Liver (tissue), 8 donors: ENCODE measurements at regions not wholly inside any gene's neighbourhood (a gene's known extent, or its start where the extent isn't known, plus 50 kb on each side); places are given as distances from the start of the nearest gene placed in this dataset.

Experiments used
- DNase-seq: peaks from one replicate; pipeline ENCODE4 v3.0.0-alpha.2; 2017; ENCODE audit warnings: low spot score
- H3K27ac ChIP-seq, 2 donors: one replicate each; pipeline ENCODE4 v1.7.0; 2013; ENCODE audit warnings: inconsistent platforms in 2 of 2, low read length in 2 of 2, control low read depth in 1 of 2, low read depth in 1 of 2, mild to moderate bottlenecking in 1 of 2
- H3K27me3 ChIP-seq, 4 donors: one replicate each; pipeline versions ENCODE4 v1.6.1 to v1.7.0; 2013; ENCODE audit warnings: low read length in 3 of 4, inconsistent platforms in 1 of 4, mild to moderate bottlenecking in 1 of 4, moderate library complexity in 1 of 4; ENCODE audit not compliant: control insufficient read depth in 4 of 4, insufficient read depth in 4 of 4
- H3K36me3 ChIP-seq, 4 donors: one replicate each; pipeline versions ENCODE4 v1.6.1 to v1.7.0; 2013; ENCODE audit warnings: low read length in 3 of 4, mild to moderate bottlenecking in 3 of 4, low read depth in 1 of 4, moderate library complexity in 1 of 4; ENCODE audit not compliant: control insufficient read depth in 4 of 4, insufficient read depth in 3 of 4
- H3K4me1 ChIP-seq, 4 donors: one replicate each; pipeline versions ENCODE4 v1.6.1 to v1.7.0; 2013; ENCODE audit warnings: low read length in 3 of 4, mild to moderate bottlenecking in 3 of 4, moderate library complexity in 1 of 4; ENCODE audit not compliant: control insufficient read depth in 4 of 4, insufficient read depth in 4 of 4
- H3K4me3 ChIP-seq, 3 donors: one replicate each; pipeline versions ENCODE4 v1.6.1 to v1.7.0; 2013; ENCODE audit warnings: low read length in 3 of 3, control low read depth in 1 of 3, low read depth in 1 of 3, mild to moderate bottlenecking in 1 of 3
- H3K9ac ChIP-seq, 2 donors: one replicate each; pipeline ENCODE4 v1.7.0; 2013; ENCODE audit warnings: low read length in 2 of 2, mild to moderate bottlenecking in 2 of 2, moderate library complexity in 2 of 2, control low read depth in 1 of 2, low read depth in 1 of 2
- H3K9me3 ChIP-seq, 4 donors: one replicate each; pipeline versions ENCODE4 v1.6.1 to v1.7.0; 2013; ENCODE audit warnings: low read length in 3 of 4; ENCODE audit not compliant: control insufficient read depth in 4 of 4
- CTCF ChIP-seq: fragments of 150-350 bp; IDR thresholded peaks from 2 replicates; pipeline ENCODE4 v1.5.1; 2017; ENCODE audit warnings: improper control_type of control experiment, low read depth, low read length; ENCODE audit not compliant: missing input control
- FOXA1 ChIP-seq: IDR thresholded peaks from 2 replicates; pipeline ENCODE4 v1.6.1; 2016; ENCODE audit warnings: antibody characterized with exemption
- FOXA2 ChIP-seq: IDR thresholded peaks from 2 replicates; pipeline ENCODE4 v1.6.1; 2016; ENCODE audit warnings: antibody characterized with exemption
- GABPA ChIP-seq, 2 donors: IDR thresholded peaks in 1 of 2; conservative IDR thresholded peaks in 1 of 2; 2 replicates each; pipeline ENCODE4 v1.6.1; 2016; ENCODE audit warnings: antibody characterized with exemption in 2 of 2, mild to moderate bottlenecking in 1 of 2, moderate library complexity in 1 of 2
- HNF4A ChIP-seq, 2 donors: conservative IDR thresholded peaks; 2 replicates each; pipeline ENCODE4 v1.6.1; 2016; ENCODE audit warnings: antibody characterized with exemption in 2 of 2, mild to moderate bottlenecking in 2 of 2
- HNF4G ChIP-seq: IDR thresholded peaks from 2 replicates; pipeline ENCODE4 v1.6.1; 2016; ENCODE audit warnings: antibody characterized with exemption
- JUND ChIP-seq, 2 donors: IDR thresholded peaks; 2 replicates each; pipeline ENCODE4 v1.6.1; 2016; ENCODE audit warnings: antibody characterized with exemption in 2 of 2
- RAD21 ChIP-seq, 2 donors: IDR thresholded peaks; 2 replicates each; pipeline ENCODE4 v1.6.1; 2016; ENCODE audit warnings: antibody characterized with exemption in 2 of 2, mild to moderate bottlenecking in 2 of 2
- REST ChIP-seq: IDR thresholded peaks from 2 replicates; pipeline ENCODE4 v1.6.1; 2016; ENCODE audit warnings: antibody characterized with exemption, mild to moderate bottlenecking
- RXRA ChIP-seq, 2 donors: IDR thresholded peaks; 2 replicates each; pipeline ENCODE4 v1.6.1; 2017 to 2018; ENCODE audit warnings: antibody characterized with exemption in 2 of 2, mild to moderate bottlenecking in 1 of 2
- SP1 ChIP-seq: IDR thresholded peaks from 2 replicates; pipeline ENCODE4 v1.6.1; 2018; ENCODE audit warnings: antibody characterized with exemption, mild to moderate bottlenecking
- TAF1 ChIP-seq: conservative IDR thresholded peaks from 2 replicates; pipeline ENCODE4 v1.6.1; 2016; ENCODE audit warnings: antibody characterized with exemption, mild to moderate bottlenecking
- YY1 ChIP-seq: IDR thresholded peaks from 2 replicates; pipeline ENCODE4 v1.6.1; 2016; ENCODE audit warnings: antibody characterized with exemption, mild to moderate bottlenecking
- WGBS: extraction: QIAGEN DNeasy Blood & Tissue Kit; methylation state at CpG from one replicate; pipeline ENCODE4 v1.1.7; 2013; 5-methylcytosine and 5-hydroxymethylcytosine counted together
- TF ChIP-seq, protein P1 (sequence below): IDR thresholded peaks from 2 replicates; pipeline ENCODE4 v1.6.1; 2016; ENCODE audit warnings: antibody characterized with exemption
- TF ChIP-seq, protein P2 (sequence below): IDR thresholded peaks from 2 replicates; pipeline ENCODE4 v1.6.1; 2016; ENCODE audit warnings: antibody characterized with exemption
- donor health status: healthy.
- donor health status: healthy.
- donor health status: healthy.
- donor health status: healthy.
- donor health status: healthy.

GRCh38 chrX:20547611-20548051, 280.9 kb upstream of the RPS6KA3 start (continued):
- TF ChIP-seq, protein P1, sequence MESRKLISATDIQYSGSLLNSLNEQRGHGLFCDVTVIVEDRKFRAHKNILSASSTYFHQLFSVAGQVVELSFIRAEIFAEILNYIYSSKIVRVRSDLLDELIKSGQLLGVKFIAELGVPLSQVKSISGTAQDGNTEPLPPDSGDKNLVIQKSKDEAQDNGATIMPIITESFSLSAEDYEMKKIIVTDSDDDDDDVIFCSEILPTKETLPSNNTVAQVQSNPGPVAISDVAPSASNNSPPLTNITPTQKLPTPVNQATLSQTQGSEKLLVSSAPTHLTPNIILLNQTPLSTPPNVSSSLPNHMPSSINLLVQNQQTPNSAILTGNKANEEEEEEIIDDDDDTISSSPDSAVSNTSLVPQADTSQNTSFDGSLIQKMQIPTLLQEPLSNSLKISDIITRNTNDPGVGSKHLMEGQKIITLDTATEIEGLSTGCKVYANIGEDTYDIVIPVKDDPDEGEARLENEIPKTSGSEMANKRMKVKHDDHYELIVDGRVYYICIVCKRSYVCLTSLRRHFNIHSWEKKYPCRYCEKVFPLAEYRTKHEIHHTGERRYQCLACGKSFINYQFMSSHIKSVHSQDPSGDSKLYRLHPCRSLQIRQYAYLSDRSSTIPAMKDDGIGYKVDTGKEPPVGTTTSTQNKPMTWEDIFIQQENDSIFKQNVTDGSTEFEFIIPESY = no peak
- TF ChIP-seq HNF4G (peak; percentile 46), HNF4A (conservative IDR thresholded peaks at IDR 0.05) (peak; percentile 66 to 72), JUND (IDR thresholded peaks at IDR 0.05) (peak; percentile 55 to 69), FOXA1 (no peak), FOXA2 (no peak), YY1 (peak; percentile 53)

- Histone ChIP-seq H3K27me3 (no peaks in the 10 kb centered on the region), H3K36me3 (no peaks in the 10 kb centered on the region), H3K27ac (no peak overlapping the region), H3K9me3 (peaks cover 0 to 9% (median 4%) of the 10 kb centered on the region in 4 donors), H3K4me1 (peaks cover 0 to 3% (median 2%) of the 10 kb centered on the region in 4 donors), H3K4me3 (no peak overlapping the region), H3K9ac (no peak overlapping the region)
- TF ChIP-seq, protein P2, sequence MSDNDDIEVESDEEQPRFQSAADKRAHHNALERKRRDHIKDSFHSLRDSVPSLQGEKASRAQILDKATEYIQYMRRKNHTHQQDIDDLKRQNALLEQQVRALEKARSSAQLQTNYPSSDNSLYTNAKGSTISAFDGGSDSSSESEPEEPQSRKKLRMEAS = no peak
- TF ChIP-seq YY1 (no peak), FOXA2 (no peak), RAD21 (IDR thresholded peaks at IDR 0.05) (no peak)
- no peak for DNase-seq
- 67% methylated on average over 3 of the region's 3 CpGs for whole genome bisulfite sequencing
These were observed 278.8 kb upstream of the RPS6KA3 start for GRCh38 chrX:20545538-20545937.

GRCh38 chrX:20542072-20542471, 275.4 kb upstream of the RPS6KA3 start:
- Histone ChIP-seq H3K27me3 (no peaks in the 10 kb centered on the region), H3K36me3 (no peaks in the 10 kb centered on the region), H3K9me3 (peaks cover 0 to 9% (median 4%) of the 10 kb centered on the region in 4 donors), H3K27ac (no peak overlapping the region), H3K9ac (no peak overlapping the region), H3K4me3 (no peak overlapping the region), H3K4me1 (peaks cover 0 to 2% (median under 1%) of the 10 kb centered on the region in 4 donors)
- WGBS = 69% methylated on average over 1 of the region's 1 CpG
- DNase-seq = no peak
- TF ChIP-seq JUND (IDR thresholded peaks at IDR 0.05) (no peak), GABPA (IDR thresholded peaks at IDR 0.05 in 1 of 2, conservative IDR thresholded peaks at IDR 0.05 in 1 of 2) (no peak), RXRA (IDR thresholded peaks at IDR 0.05) (no peak)

DNA sequence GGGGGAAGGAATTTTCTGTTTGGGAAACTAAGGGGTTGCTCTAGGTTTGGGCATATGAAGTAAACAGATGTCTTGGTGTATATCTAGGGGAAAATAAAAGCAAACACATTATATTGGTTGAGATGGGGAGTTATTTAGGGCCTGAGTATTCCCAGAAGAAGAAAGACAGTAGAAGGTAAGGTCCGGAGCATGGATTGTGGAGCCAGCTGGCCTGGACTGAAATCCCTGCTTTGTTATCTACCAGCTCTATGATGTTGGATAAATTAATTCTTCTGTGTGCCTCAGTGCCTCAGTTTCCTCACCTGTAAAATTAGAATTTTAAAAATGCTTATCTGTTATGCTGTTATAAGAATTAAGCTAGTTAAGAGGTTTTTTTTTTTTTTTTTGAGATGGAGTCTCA, 272.3 kb upstream of the RPS6KA3 start:
- no peak for DNase-seq
- Histone ChIP-seq H3K9me3 (peaks cover 0 to 9% (median 4%) of the 10 kb centered on the region in 4 donors), H3K36me3 (no peaks in the 10 kb centered on the region), H3K9ac (no peak overlapping the region), H3K27me3 (no peaks in the 10 kb centered on the region), H3K4me3 (no peak overlapping the region), H3K27ac (no peak overlapping the region), H3K4me1 (no peaks in the 10 kb centered on the region)
- 92% methylated on average over 1 of the region's 1 CpG for WGBS
- TF ChIP-seq REST (no peak), TAF1 (no peak), FOXA1 (no peak), CTCF (no peak), RAD21 (IDR thresholded peaks at IDR 0.05) (no peak), SP1 (no peak)
